NCI-H1105 (cell line): ENCODE measurements at regions not wholly inside any gene's neighbourhood (a gene's known extent, or its start where the extent isn't known, plus 50 kb on each side); places are given as distances from the start of the nearest gene placed in this dataset.

Experiments
- DNase-seq: peaks from one replicate; lab custom pipeline; 2025; lab: John Stamatoyannopoulos, UW

- no peak for DNase-seq
These were observed 225.9 kb upstream of the TMEM72 start for GRCh38 chr10:44685220-44685619.

GRCh38 chr10:44685747-44686146, 225.4 kb upstream of the TMEM72 start:
- DNase-seq: no peak

GRCh38 chr10:44689368-44689767, 221.8 kb upstream of the TMEM72 start:
- DNase-seq: no peak

GRCh38 chr10:44696496-44696895, 214.6 kb upstream of the TMEM72 start:
- no peak for DNase-seq

- no peak for DNase-seq
These were observed 214.0 kb upstream of the TMEM72 start for GRCh38 chr10:44697116-44697515.

GRCh38 chr10:44702531-44702930, 208.6 kb upstream of the TMEM72 start:
- no peak for DNase-seq

GRCh38 chr10:44703241-44704155, 207.6 kb upstream of the TMEM72 start:
- no peak for DNase-seq

- DNase-seq: no peak
These were observed 206.5 kb upstream of the TMEM72 start for GRCh38 chr10:44704616-44705015.

GRCh38 chr10:44706745-44707144, 204.4 kb upstream of the TMEM72 start:
- DNase-seq: no peak

- DNase-seq: no peak
These were observed 197.8 kb upstream of the TMEM72 start for GRCh38 chr10:44713307-44713706.

- DNase-seq: no peak
These were observed 196.7 kb upstream of the TMEM72 start for GRCh38 chr10:44714451-44714850.

GRCh38 chr10:44715136-44715535, 196.0 kb upstream of the TMEM72 start:
- no peak for DNase-seq

GRCh38 chr10:44716470-44717015, 194.6 kb upstream of the TMEM72 start:
- no peak for DNase-seq

- no peak for DNase-seq
These were observed 188.1 kb upstream of the TMEM72 start for GRCh38 chr10:44723082-44723481.

- no peak for DNase-seq
These were observed 187.4 kb upstream of the TMEM72 start for GRCh38 chr10:44723619-44724325.

GRCh38 chr10:44724415-44725174, 186.5 kb upstream of the TMEM72 start:
- no peak for DNase-seq

GRCh38 chr10:44725404-44725803, 185.7 kb upstream of the TMEM72 start:
- DNase-seq: no peak

- no peak for DNase-seq
These were observed 179.9 kb upstream of the TMEM72 start for GRCh38 chr10:44731283-44731682.

GRCh38 chr10:44733501-44734488, 177.3 kb upstream of the TMEM72 start:
- no peak for DNase-seq

GRCh38 chr10:44742248-44742647, 168.9 kb upstream of the TMEM72 start:
- no peak for DNase-seq

GRCh38 chr10:44743535-44743934, 167.6 kb upstream of the TMEM72 start:
- DNase-seq: no peak
